Upper lobe of left lung (tissue), 4 donors: ENCODE measurements at regions not wholly inside any gene's neighbourhood (a gene's known extent, or its start where the extent isn't known, plus 50 kb on each side); places are given as distances from the start of the nearest gene placed in this dataset.

Source experiments
- CTCF ChIP-seq, 6 experiments: fragments of 450-650 bp in 4 of 6; fragments of 200-600 bp in 2 of 6; sonication (generic) in 2 of 6; IDR thresholded peaks; one replicate each; pipeline ENCODE4 v1.5.1; 2016 to 2019; ENCODE audit warnings: antibody characterized with exemption in 6 of 6
- EP300 ChIP-seq, 4 donors: sonication (generic); formaldehyde crosslinking; IDR thresholded peaks; one replicate each; pipeline ENCODE4 v1.5.1; 2017; ENCODE audit warnings: antibody characterized with exemption in 4 of 4, control low read depth in 2 of 4
- POLR2A ChIP-seq, 4 donors: fragments of 450-650 bp; IDR thresholded peaks; one replicate each; pipeline ENCODE4 v1.5.1; 2016 to 2017; ENCODE audit warnings: antibody characterized with exemption in 4 of 4, mild to moderate bottlenecking in 2 of 4
- POLR2AphosphoS5 ChIP-seq, 2 donors: sonication (generic); formaldehyde crosslinking; IDR thresholded peaks; one replicate each; pipeline ENCODE4 v1.5.1; 2017; ENCODE audit warnings: antibody characterized with exemption in 2 of 2

- TF ChIP-seq CTCF (IDR thresholded peaks at IDR 0.05): no peak
- TF ChIP-seq POLR2A (IDR thresholded peaks at IDR 0.05): no peak
- TF ChIP-seq POLR2AphosphoS5 (IDR thresholded peaks at IDR 0.05): no peak
- TF ChIP-seq EP300 (IDR thresholded peaks at IDR 0.05): no peak
These were observed 828.3 kb downstream of the PDCD6IP start for GRCh38 chr3:34626699-34627098.
